Epithelial cell of esophagus (primary cell): ENCODE measurements at regions not wholly inside any gene's neighbourhood (a gene's known extent, or its start where the extent isn't known, plus 50 kb on each side); places are given as distances from the start of the nearest gene placed in this dataset.
"Not testable (repeated sequence)": the region's sequence is repeated elsewhere in the genome, so short reads cannot be mapped to it uniquely, and the experiment has no call there.

ENCODE experiments used
- DNase-seq: peaks from one replicate; pipeline ENCODE4 v3.0.0; 2010; ENCODE audit warnings: low read depth
- H3K4me3 ChIP-seq: 2 replicates; pipeline ENCODE4 v1.5.1; 2011; ENCODE audit warnings: mild to moderate bottlenecking, low read length, control low read depth
- TF ChIP-seq, protein P1 (sequence below): IDR thresholded peaks from 2 replicates; pipeline ENCODE4 v1.5.1; 2011; ENCODE audit warnings: low read depth, mild to moderate bottlenecking, low read length, control low read depth, inconsistent platforms; ENCODE audit not compliant: insufficient read depth; ENCODE audit errors: missing control alignments

DNA sequence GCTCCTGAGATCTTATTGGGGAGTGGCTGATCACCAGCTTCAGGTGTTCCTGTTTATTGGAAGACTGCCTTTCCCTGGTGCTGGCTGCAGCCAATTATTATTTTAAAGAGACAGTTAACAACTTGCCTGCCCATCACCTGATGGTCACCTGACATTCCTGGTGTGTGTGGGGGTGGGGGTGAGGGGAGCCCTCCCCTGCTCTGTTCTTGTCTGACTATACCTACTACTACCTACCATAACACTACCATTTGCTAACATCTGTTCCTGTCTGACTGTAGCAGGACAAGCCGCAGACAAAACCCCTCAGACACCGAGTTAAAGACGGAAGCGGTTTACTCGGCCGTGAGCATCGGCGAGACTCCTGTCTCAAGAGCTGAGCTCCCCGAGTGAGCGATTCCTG is 54.9 kb upstream of the NBPF3 start:
- DNase-seq = no peak
- TF ChIP-seq, protein P1, sequence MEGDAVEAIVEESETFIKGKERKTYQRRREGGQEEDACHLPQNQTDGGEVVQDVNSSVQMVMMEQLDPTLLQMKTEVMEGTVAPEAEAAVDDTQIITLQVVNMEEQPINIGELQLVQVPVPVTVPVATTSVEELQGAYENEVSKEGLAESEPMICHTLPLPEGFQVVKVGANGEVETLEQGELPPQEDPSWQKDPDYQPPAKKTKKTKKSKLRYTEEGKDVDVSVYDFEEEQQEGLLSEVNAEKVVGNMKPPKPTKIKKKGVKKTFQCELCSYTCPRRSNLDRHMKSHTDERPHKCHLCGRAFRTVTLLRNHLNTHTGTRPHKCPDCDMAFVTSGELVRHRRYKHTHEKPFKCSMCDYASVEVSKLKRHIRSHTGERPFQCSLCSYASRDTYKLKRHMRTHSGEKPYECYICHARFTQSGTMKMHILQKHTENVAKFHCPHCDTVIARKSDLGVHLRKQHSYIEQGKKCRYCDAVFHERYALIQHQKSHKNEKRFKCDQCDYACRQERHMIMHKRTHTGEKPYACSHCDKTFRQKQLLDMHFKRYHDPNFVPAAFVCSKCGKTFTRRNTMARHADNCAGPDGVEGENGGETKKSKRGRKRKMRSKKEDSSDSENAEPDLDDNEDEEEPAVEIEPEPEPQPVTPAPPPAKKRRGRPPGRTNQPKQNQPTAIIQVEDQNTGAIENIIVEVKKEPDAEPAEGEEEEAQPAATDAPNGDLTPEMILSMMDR = no peak
- H3K4me3 ChIP-seq = no peak overlapping the region

DNA sequence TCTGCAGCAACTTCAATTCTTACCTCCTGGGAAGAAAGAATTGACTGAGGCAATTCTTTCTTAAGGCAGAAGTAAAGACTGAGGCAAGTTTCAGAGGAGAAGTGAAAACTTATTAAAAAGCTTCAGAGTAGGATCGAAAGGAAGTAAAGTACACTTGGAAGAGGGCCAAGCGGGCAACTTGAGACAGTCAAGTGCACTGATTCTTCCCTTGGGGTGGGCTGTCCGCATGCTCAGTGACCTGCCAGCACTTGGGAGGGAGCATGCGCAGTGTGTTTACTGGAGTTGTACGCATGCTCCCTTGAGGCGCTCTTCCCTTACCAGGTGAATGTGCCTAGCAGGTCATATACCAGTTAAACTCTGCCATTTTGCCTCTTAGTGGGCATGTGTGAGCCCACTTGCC is 55.3 kb upstream of the NBPF3 start:
- TF ChIP-seq, protein P1 = no peak
- peak; percentile 34 for DNase-seq
- H3K4me3 ChIP-seq = no peak overlapping the region

DNA sequence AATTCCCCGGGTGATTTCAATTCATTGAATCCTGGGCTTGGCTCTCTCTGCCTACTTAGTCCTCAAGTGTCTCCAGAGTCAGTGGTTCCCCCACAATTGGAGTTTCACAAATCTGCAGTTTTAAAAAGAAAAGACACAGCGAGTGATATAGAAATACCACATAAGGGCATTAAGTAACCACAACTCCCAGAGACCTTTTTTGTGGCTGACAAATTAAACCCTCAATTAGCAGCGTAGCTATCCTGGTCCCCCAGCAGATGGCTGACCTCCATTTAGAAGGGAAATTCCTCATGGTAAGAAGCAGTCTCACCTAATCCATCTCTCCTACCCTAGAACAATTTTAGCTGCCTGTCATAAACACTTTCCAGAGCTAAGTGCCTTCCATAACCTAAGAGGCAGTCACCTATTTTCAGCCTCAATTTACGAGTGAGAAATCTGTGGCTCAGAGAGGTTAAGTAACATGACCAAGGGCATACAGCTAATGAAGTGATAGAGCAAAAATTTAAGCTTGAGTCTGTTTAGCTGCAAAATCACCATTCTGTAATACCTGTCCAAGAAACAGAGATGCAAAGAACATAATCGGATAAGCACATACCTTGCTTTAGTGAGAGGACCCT is 56.0 kb upstream of the NBPF3 start:
- H3K4me3 ChIP-seq = no peak overlapping the region
- DNase-seq = no peak
- TF ChIP-seq, protein P1 = no peak

DNA sequence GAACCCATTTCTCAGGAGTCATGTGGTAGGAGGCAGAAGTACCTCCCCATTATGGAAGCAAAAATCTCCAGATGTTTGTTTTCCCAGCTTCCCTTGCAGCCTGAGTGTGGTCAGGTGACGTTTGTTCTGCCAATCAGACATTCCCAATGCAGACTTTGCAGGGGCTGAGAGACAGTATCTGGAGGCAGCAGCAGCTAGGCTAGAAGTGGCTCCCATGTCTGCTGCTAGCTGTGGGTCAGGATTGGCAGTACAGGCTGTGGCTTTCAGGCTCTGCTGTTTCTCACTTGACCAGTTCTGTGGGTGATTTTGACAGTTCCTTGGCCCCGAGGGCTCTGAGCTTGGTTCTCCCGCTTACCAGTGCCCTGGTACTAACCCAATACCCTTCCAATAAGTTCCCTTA is 58.6 kb upstream of the NBPF3 start:
- no peak overlapping the region for H3K4me3 ChIP-seq
- DNase-seq = peak; percentile 48
- TF ChIP-seq, protein P1 = no peak

DNA sequence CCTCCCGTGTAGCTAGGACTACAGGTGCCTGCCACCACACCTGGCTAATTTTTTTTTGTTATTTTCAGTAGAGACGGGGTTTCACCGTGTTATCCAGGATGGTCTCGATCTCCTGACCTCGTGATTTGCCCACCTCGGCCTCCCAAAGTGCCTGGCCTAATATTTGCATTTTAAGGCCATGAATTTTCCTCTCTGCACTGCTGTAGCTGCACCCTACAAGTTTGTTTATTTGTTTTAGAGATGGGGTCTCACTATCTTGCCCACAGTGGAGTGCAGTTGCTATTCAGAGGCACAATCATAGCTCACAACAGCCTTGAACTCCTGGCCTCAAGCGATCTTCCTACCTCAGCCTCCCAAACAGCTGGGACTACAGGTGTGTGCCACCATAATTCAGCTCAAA is 59.8 kb upstream of the NBPF3 start:
- DNase-seq, H3K4me3 ChIP-seq: not testable (repeated sequence)

DNA sequence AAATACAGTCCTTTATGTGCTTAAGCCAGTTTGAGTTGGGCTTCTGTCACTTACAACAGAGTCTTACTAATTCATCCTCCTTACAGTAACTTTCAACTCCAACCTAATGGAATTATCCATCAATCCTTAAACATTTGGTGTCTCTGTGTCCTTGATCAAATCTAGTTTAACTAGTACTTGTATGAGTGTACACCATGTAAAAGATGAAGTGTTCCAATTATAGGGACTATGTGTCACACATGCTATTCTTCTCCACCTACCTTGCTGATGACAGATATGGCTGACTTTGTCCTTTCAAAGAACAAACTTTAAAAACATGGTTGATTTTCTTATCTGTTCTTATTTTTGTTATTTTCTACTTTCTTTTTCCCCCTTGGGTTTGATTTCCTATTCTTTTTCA is 60.4 kb upstream of the NBPF3 start:
- H3K4me3 ChIP-seq = no peak overlapping the region
- TF ChIP-seq, protein P1 = no peak
- DNase-seq = peak; percentile 55

DNA sequence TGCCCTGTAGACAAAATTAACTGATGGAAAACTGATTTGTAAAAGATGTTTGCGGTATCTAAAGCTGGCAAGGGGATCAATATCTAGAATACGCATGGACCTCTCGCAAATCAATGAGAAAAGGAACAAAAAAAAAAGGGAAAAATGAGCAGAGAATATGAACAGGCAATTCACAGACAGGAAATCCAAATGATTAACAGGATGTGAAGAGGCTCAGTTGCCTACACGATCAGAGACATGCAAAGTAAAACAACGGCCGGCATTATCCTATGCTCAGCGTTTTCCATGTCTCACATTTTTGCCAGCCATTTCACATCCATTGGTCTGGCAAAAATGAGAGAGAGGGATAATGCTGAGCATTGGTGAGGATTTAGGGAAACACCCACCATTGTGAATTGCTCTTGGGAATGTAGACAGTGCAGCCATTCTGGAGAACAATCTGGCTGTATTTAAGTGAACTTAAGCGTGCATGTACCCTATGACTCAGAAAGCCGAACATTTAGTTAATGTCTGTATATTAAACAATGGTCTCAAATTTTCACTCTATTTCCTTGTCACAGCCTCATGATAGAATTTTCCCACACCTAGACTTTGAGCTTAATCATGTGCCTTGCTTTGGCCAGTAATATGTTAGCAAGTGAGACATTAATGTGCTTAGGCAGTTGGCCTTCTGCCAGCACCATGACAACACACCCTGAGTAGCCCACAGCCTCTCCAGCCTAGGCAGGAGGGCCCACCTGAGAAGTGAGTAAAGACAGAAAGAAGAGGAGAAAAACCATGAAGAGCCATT is 61.0 kb upstream of the NBPF3 start:
- DNase-seq = peak; percentile 76
- TF ChIP-seq, protein P1 = no peak
- no peak overlapping the region for H3K4me3 ChIP-seq
